Pancreas (tissue), 10 donors: ENCODE measurements at regions not wholly inside any gene's neighbourhood (a gene's known extent, or its start where the extent isn't known, plus 50 kb on each side); places are given as distances from the start of the nearest gene placed in this dataset.
A peak's percentile ranks its signal among the peaks of the same experiment; 100 is the strongest.

Experiments
- ATAC-seq, 4 donors: fragments of 200-7000 bp; cut with Tn5 transposase; one replicate each; pipeline versions ENCODE4 v1.8.0 to v1.9.1; 2020; ENCODE audit warnings: mild to moderate bottlenecking in 4 of 4, moderate library complexity in 4 of 4
- DNase-seq, 6 donors: peaks; one replicate each; pipeline ENCODE4 v3.0.0-alpha.2; 2020
- FAIRE-seq: peaks from 2 replicates; lab custom pipeline; 2012; peaks lifted over from hg19 to GRCh38; lab: Jason Lieb, UNC
- H3K27ac ChIP-seq, 4 donors: fragments of 200-600 bp; sonication (generic); 1 replicate in 3 of 4; 2 replicates in 1 of 4; pipeline versions ENCODE4 v1.5.0 to v1.8.0; 2020
- H3K27me3 ChIP-seq, 4 donors: fragments of 200-600 bp; one replicate each; pipeline ENCODE4 v1.8.0; 2021
- H3K36me3 ChIP-seq, 3 donors: fragments of 200-600 bp; sonication (generic) in 1 of 3; one replicate each; pipeline versions ENCODE4 v1.5.0 to v1.8.0; 2020 to 2021
- H3K4me1 ChIP-seq, 3 donors: fragments of 200-600 bp; one replicate each; pipeline ENCODE4 v1.8.0; 2021
- H3K4me3 ChIP-seq, 4 donors: fragments of 200-600 bp; sonication (generic) in 2 of 4; one replicate each; pipeline versions ENCODE4 v1.5.0 to v1.8.0; 2020 to 2021
- H3K9me3 ChIP-seq, 4 donors: fragments of 200-600 bp; one replicate each; pipeline ENCODE4 v1.8.0; 2021
- WGBS, 2 donors: extraction: QIAGEN DNeasy Blood & Tissue Kit; methylation state at CpG; one replicate each; pipeline ENCODE4 v1.1.7; 2013; 5-methylcytosine and 5-hydroxymethylcytosine counted together
- intact Hi-C, 3 donors: fragments of 100-400 bp; cut with DNase I; formaldehyde crosslinking; loops; one replicate each; pipeline versions ENCODE4 v1.11.1 to v1.14.2; 2022
- TF ChIP-seq, protein P1 (sequence below), 4 donors: fragments of 200-600 bp; sonication (generic) in 3 of 4; IDR thresholded peaks; one replicate each; pipeline versions ENCODE4 v1.5.0 to v1.8.0; 2021; ENCODE audit warnings: antibody characterized with exemption in 4 of 4
- donor health status: healthy with polysubstance abuse.
- donor health status: DM: no; HTN: no; CAD: no; lungs with moderate emphysema.
- donor health status: DM: no; HTN: no; CAD: no.
- donor health status: control.
- donor health status: control.
- donor health status: Bipolar disorder and iron deficiency.
- donor health status: DM: yes; HTN: yes; CAD: no.
- donor health status: DM: no; HTN: no; CAD: no.
- donor health status: DM: no; HTN: no; CAD: no.
- donor health status: DM: yes; HTN: yes; CAD: no.

- no peak for FAIRE-seq
- intact Hi-C loops: no loop called here
- no peak overlapping the region for H3K4me3 ChIP-seq
- peaks cover 0 to 6% (median 5%) of the 10 kb centered on the region in 3 donors for H3K4me1 ChIP-seq
- 73 to 80% methylated on average over 5 of the region's 5 CpGs for WGBS, 2 donors
- no peak overlapping the region for H3K27ac ChIP-seq
- ATAC-seq: no peak
- no peaks in the 10 kb centered on the region for H3K36me3 ChIP-seq
- TF ChIP-seq, protein P1, sequence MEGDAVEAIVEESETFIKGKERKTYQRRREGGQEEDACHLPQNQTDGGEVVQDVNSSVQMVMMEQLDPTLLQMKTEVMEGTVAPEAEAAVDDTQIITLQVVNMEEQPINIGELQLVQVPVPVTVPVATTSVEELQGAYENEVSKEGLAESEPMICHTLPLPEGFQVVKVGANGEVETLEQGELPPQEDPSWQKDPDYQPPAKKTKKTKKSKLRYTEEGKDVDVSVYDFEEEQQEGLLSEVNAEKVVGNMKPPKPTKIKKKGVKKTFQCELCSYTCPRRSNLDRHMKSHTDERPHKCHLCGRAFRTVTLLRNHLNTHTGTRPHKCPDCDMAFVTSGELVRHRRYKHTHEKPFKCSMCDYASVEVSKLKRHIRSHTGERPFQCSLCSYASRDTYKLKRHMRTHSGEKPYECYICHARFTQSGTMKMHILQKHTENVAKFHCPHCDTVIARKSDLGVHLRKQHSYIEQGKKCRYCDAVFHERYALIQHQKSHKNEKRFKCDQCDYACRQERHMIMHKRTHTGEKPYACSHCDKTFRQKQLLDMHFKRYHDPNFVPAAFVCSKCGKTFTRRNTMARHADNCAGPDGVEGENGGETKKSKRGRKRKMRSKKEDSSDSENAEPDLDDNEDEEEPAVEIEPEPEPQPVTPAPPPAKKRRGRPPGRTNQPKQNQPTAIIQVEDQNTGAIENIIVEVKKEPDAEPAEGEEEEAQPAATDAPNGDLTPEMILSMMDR (IDR thresholded peaks at IDR 0.05): no peak
- H3K27me3 ChIP-seq: no peaks in the 10 kb centered on the region
- H3K9me3 ChIP-seq: no peaks in the 10 kb centered on the region
- no peak for DNase-seq
Measured at GRCh38 chr12:93154096-93154728, 223.5 kb upstream of the NUDT4 start.

- Histone ChIP-seq H3K27me3 (no peaks in the 10 kb centered on the region), H3K4me1 (peaks cover 0 to 6% (median 5%) of the 10 kb centered on the region in 3 donors), H3K9me3 (no peaks in the 10 kb centered on the region), H3K36me3 (no peaks in the 10 kb centered on the region), H3K27ac (no peak overlapping the region), H3K4me3 (no peak overlapping the region)
- DNase-seq: no peak
- WGBS, 2 donors: 70 to 72% methylated on average over 11 of the region's 11 CpGs
- intact Hi-C loops: no loop called here
- peak in 2 of 4 donors; percentile 9 to 31 for ATAC-seq
- TF ChIP-seq, protein P1 (IDR thresholded peaks at IDR 0.05): no peak
- FAIRE-seq: no peak
Measured at GRCh38 chr12:93154753-93155480, 222.8 kb upstream of the NUDT4 start.

GRCh38 chr12:93156086-93156716 is 221.5 kb upstream of the NUDT4 start:
- H3K9me3 ChIP-seq: no peaks in the 10 kb centered on the region
- TF ChIP-seq, protein P1 (IDR thresholded peaks at IDR 0.05): no peak
- ATAC-seq (peak; percentile 43 to 88 (median 74)), DNase-seq (peak in 2 of 6 donors; percentile 14 to 17), FAIRE-seq (no peak)
- no peaks in the 10 kb centered on the region for H3K36me3 ChIP-seq
- intact Hi-C loops: no loop called here
- 22 to 24% methylated on average over 7 of the region's 7 CpGs for WGBS, 2 donors
- no peak overlapping the region for H3K4me3 ChIP-seq
- H3K4me1 ChIP-seq: peaks cover 0 to 4% (median 4%) of the 10 kb centered on the region in 3 donors
- H3K27ac ChIP-seq: no peak overlapping the region
- no peaks in the 10 kb centered on the region for H3K27me3 ChIP-seq

DNA sequence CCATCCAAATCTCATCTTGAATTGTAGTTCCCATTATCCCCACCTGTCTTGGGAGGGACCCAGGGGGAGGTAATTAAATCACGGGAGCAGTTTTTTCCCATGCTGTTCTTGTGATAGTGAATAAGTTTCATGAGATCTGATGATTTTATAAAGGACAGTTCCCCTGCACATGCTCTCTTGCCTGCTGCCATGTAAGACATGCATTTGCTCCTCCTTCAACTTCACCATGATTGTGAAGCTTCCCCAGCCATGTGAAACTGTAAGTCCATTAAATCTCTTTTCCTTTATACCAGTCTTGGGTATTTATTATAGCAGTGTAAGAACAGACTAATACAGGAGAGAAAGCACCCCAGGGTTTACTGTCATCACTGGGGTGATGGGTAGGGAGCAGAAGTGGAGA is 220.4 kb upstream of the NUDT4 start:
- FAIRE-seq (no peak), ATAC-seq (no peak), DNase-seq (no peak)
- intact Hi-C loops: no loop called here
- Histone ChIP-seq H3K36me3 (no peaks in the 10 kb centered on the region), H3K27ac (no peak overlapping the region), H3K9me3 (no peaks in the 10 kb centered on the region), H3K4me3 (no peak overlapping the region), H3K4me1 (no peaks in the 10 kb centered on the region), H3K27me3 (no peaks in the 10 kb centered on the region)
- TF ChIP-seq, protein P1 (IDR thresholded peaks at IDR 0.05): no peak
- whole genome bisulfite sequencing, 2 donors: 80 to 90% methylated on average over 1 of the region's 1 CpG
